ENCODE measurements at regions not wholly inside any gene's neighbourhood (a gene's known extent, or its start where the extent isn't known, plus 50 kb on each side); places are given as distances from the start of the nearest gene placed in this dataset.

GRCh38 chr5:143533475-143533874 lies 130.0 kb upstream of the NR3C1 start:
- Histone ChIP-seq H3K79me2 (ENCODE audit: insufficient read depth, low read depth) (no peaks in the 10 kb centered on the region), H3K9ac (no peak overlapping the region), H4K20me1 (ENCODE audit: insufficient read depth) (no peaks in the 10 kb centered on the region), H3K27ac (no peak overlapping the region), H3K4me2 (no peak overlapping the region), H3K4me3 (IDR thresholded peaks at IDR 0.05; ENCODE audit: insufficient read depth, low read depth, low read length) (no peak overlapping the region), H3K36me3 (ENCODE audit: insufficient read depth) (no peaks in the 10 kb centered on the region), H2AFZ (ENCODE audit: low read depth) (no peak overlapping the region), H3K4me1 (ENCODE audit: low read depth, poor library complexity, severe bottlenecking) (peaks cover 12% of the 10 kb centered on the region), H3K27me3 (ENCODE audit: insufficient read depth, low read depth) (no peaks in the 10 kb centered on the region)
- no peak for TF ChIP-seq CTCF (conservative IDR thresholded peaks at IDR 0.05; ENCODE audit: low read depth, low read length)

- H3K36me3 ChIP-seq (ENCODE audit: insufficient read depth): no peaks in the 10 kb centered on the region
- H3K9ac ChIP-seq: peak overlapping the region; percentile 1; the same call in 1 of the 2 replicates
- H3K4me2 ChIP-seq: peak overlapping the region; percentile 80
- no peaks in the 10 kb centered on the region for H4K20me1 ChIP-seq (ENCODE audit: insufficient read depth)
- no peaks in the 10 kb centered on the region for H3K79me2 ChIP-seq (ENCODE audit: insufficient read depth, low read depth)
- peaks cover 51% of the 10 kb centered on the region for H3K4me1 ChIP-seq (ENCODE audit: low read depth, poor library complexity, severe bottlenecking)
- no peaks in the 10 kb centered on the region for H3K27me3 ChIP-seq (ENCODE audit: insufficient read depth, low read depth)
- H2AFZ ChIP-seq (ENCODE audit: low read depth): peak overlapping the region; percentile 38
- peak overlapping the region; percentile 70 for H3K27ac ChIP-seq
- TF ChIP-seq CTCF (conservative IDR thresholded peaks at IDR 0.05; ENCODE audit: low read depth, low read length): no peak
- no peak overlapping the region for H3K4me3 ChIP-seq (IDR thresholded peaks at IDR 0.05; ENCODE audit: insufficient read depth, low read depth, low read length)
Observed at GRCh38 chr5:143527808-143528207, 124.3 kb upstream of the NR3C1 start.

- no peak for TF ChIP-seq CTCF (conservative IDR thresholded peaks at IDR 0.05; ENCODE audit: low read depth, low read length)
- no peaks in the 10 kb centered on the region for H3K79me2 ChIP-seq (ENCODE audit: insufficient read depth, low read depth)
- peaks cover 51% of the 10 kb centered on the region for H3K4me1 ChIP-seq (ENCODE audit: low read depth, poor library complexity, severe bottlenecking)
- no peak overlapping the region for H2AFZ ChIP-seq (ENCODE audit: low read depth)
- H3K4me3 ChIP-seq (IDR thresholded peaks at IDR 0.05; ENCODE audit: insufficient read depth, low read depth, low read length): no peak overlapping the region
- no peak overlapping the region for H3K4me2 ChIP-seq
- no peaks in the 10 kb centered on the region for H4K20me1 ChIP-seq (ENCODE audit: insufficient read depth)
- H3K27me3 ChIP-seq (ENCODE audit: insufficient read depth, low read depth): no peaks in the 10 kb centered on the region
- H3K27ac ChIP-seq: no peak overlapping the region
- H3K9ac ChIP-seq: no peak overlapping the region
- H3K36me3 ChIP-seq (ENCODE audit: insufficient read depth): no peaks in the 10 kb centered on the region
Observed at GRCh38 chr5:143525176-143525575, 121.7 kb upstream of the NR3C1 start.

GRCh38 chr5:143524338-143524945 lies 121.0 kb upstream of the NR3C1 start:
- Histone ChIP-seq H3K4me3 (IDR thresholded peaks at IDR 0.05; ENCODE audit: insufficient read depth, low read depth, low read length) (no peak overlapping the region), H3K27me3 (ENCODE audit: insufficient read depth, low read depth) (no peaks in the 10 kb centered on the region), H3K27ac (no peak overlapping the region), H4K20me1 (ENCODE audit: insufficient read depth) (no peaks in the 10 kb centered on the region), H2AFZ (ENCODE audit: low read depth) (no peak overlapping the region), H3K4me1 (ENCODE audit: low read depth, poor library complexity, severe bottlenecking) (peaks cover 48% of the 10 kb centered on the region), H3K79me2 (ENCODE audit: insufficient read depth, low read depth) (no peaks in the 10 kb centered on the region), H3K4me2 (no peak overlapping the region), H3K36me3 (ENCODE audit: insufficient read depth) (no peaks in the 10 kb centered on the region), H3K9ac (no peak overlapping the region)
- no peak for TF ChIP-seq CTCF (conservative IDR thresholded peaks at IDR 0.05; ENCODE audit: low read depth, low read length)
